Suprapubic skin (tissue), 3 donors: ENCODE measurements at regions not wholly inside any gene's neighbourhood (a gene's known extent, or its start where the extent isn't known, plus 50 kb on each side); places are given as distances from the start of the nearest gene placed in this dataset.

Experiments
- CTCF ChIP-seq, 2 donors: fragments of 200-600 bp in 1 of 2; fragments of 450-650 bp in 1 of 2; sonication (generic) in 1 of 2; IDR thresholded peaks; one replicate each; pipeline ENCODE4 v1.5.1; 2016 to 2019; ENCODE audit warnings: antibody characterized with exemption in 2 of 2, mild to moderate bottlenecking in 1 of 2, moderate library complexity in 1 of 2
- EP300 ChIP-seq: sonication (generic); formaldehyde crosslinking; IDR thresholded peaks from one replicate; pipeline ENCODE4 v1.6.1; 2017; ENCODE audit warnings: antibody characterized with exemption
- POLR2A ChIP-seq, 2 donors: fragments of 450-650 bp; IDR thresholded peaks; one replicate each; pipeline ENCODE4 v1.6.1; 2017; ENCODE audit warnings: antibody characterized with exemption in 2 of 2, mild to moderate bottlenecking in 2 of 2, moderate library complexity in 2 of 2

- TF ChIP-seq CTCF (IDR thresholded peaks at IDR 0.05) (no peak), POLR2A (IDR thresholded peaks at IDR 0.05) (no peak), EP300 (no peak)
Observed at GRCh38 chr4:159447296-159447695, 344.4 kb downstream of the RAPGEF2 start.
